ENCODE measurements at regions not wholly inside any gene's neighbourhood (a gene's known extent, or its start where the extent isn't known, plus 50 kb on each side); places are given as distances from the start of the nearest gene placed in this dataset.

DNA sequence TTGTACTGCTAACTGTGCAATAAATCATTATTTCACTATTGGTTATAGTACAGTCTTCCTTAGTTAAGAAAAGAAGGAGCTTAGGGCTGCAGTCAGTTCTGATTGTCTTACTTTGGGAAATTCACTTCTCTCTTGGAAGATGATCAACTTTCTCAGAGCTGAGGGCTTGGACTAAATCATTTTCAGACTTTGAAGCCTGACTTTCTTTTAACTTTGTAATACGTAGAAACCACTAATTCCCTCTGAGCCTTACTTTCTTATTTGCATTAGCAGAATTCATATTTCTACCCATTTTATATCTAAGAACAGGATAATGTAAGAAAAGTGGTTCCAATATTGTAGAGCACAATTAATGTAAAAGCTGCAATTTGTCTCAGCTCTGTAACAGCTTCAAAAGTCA lies 386.4 kb downstream of the TRIB2 start:
- no peak for DNase-seq

DNA sequence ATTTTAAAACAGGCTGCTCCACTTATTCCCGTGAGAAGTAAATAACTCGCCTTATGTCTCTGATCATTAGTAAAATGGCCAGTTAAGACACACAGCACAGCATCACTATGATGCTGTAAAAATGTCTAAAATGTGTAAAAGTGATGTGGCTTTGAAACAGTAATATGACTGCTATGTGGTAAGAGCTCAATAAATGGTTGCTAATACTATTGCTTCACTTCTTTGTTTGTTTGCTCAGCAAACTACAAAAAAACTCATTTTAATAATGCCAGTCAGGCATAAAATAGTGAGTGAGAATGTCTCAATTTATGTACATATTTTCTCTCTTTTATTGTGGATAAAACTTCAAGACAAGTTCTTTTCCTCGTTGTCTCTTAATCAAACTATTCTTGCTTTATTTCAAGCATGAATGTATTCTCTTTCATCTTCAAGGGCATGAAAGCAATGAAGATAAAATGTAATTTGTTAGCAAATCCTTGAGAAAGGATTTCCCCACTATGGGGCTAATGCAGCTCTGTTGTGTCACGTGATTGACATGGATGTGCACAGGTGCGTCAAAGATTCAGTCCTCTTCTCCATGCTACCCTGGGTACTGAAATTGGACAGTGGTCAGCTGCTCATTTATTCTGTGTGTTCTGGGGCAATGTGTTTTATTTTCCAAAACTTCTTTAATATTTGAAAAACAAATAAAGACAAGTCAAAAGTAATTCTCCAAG lies 387.2 kb downstream of the TRIB2 start:
- no peak for DNase-seq

DNA sequence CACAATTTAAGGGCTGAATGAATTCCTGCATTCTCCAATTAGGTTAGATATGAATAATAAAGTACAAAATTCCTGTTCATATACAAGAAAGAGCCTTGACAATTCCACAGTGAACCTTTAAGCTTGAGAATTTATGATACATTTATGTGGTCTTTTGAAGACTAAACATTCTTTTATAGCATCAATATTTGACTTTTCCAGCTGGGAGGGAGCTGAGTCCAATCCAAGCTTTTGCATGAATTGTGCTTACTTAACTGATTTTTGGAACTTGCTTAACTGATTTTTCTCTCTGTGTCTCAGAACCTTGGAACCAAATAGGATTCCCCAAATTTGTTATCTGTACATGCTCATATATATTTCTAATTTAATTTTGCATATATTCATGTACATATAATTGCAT lies 388.0 kb downstream of the TRIB2 start:
- DNase-seq: no peak

DNA sequence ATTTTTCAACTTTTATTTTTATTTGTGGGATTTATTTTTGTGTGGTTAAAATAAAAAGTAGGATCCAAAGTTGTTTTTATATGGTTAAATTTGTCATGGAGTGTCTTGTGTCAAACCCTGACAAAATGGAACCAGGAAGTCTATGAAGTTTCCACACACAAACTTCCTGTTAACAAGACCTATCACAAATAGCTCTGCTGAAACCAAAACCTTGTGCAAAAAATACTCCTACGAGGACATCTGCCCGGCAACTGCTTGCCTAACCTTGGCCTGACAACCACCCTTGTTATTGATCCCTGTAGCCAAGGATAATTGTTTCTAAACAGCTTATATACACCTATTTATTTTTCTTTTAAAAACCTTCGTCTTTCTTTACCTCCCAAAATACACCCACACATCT lies 389.6 kb downstream of the TRIB2 start:
- no peak for DNase-seq

DNA sequence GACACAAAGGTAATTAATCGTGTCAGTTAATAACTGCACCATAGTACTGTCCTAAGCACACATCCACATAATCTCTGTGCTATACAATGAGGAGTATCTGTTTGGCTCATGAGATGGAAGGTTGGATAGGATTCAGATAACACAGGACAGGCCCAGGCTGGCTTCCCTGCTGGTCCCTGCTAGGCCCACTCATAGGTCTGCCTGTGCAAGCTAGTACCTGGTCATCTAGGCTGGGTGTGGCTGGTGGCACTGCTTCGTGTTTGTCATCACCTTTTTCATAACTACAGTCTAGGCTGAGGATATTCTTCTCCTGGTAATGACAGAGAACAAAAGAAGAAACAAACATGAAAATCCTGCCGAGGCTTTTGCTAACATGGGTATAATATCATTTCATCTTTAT lies 392.8 kb downstream of the TRIB2 start:
- no peak for DNase-seq

DNA sequence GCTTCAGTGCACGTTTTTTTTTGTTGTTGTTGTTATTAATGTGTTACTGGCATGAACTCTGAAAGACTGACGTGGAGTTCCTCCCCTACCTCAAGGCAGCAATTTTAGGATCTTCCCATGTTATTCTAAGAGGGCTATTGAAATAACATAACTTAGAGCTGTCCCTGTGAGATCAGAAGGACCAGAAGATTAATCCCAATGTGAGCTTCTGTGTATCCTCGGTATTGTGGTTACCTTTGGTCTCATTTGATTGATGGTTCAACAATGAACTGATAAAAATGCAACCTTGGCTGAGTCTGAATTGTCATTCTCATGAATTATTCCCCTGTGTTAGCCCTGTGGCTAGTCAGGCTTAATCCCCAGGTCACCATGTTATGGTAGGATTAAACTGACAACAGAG lies 394.1 kb downstream of the TRIB2 start:
- no peak for DNase-seq

DNA sequence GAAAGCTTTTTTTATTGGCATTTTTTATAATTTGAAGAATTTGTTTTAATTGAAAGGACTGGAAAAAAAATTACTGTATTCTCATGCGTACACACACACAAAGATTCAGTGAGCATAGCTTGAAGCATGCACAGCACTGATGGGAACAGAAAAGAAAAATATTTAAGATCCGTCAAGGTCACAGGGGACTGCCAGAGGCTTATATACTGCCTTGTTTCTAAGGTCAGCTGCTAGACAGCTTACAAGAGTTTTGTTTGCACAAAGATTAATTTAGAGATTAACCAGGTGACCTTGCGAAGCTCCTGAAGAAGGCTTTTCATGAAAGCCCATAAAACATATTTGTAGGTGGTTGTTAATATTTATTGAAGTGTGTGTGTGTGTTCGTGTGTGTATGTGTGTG lies 396.3 kb downstream of the TRIB2 start:
- no peak for DNase-seq

DNA sequence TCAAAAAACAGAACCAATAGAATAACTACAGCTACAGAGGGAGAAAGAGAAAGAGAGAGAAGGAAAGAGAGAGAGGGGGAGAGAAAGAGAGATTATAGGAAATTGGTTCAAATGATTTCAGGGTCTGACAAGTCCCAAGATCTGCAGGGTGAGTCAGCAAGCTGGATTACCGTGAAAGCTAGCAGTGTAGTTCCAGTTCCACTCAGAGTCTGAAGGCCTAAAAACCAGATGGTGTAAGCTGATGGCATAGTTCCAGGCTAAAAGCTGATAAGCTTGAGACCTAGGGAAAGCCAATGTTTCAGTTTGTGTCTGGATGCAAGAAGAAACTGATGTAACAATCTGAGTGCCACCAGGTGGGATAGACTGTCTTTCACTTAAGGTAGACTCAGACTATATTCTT lies 397.7 kb downstream of the TRIB2 start:
- peak; percentile 1 for DNase-seq

DNA sequence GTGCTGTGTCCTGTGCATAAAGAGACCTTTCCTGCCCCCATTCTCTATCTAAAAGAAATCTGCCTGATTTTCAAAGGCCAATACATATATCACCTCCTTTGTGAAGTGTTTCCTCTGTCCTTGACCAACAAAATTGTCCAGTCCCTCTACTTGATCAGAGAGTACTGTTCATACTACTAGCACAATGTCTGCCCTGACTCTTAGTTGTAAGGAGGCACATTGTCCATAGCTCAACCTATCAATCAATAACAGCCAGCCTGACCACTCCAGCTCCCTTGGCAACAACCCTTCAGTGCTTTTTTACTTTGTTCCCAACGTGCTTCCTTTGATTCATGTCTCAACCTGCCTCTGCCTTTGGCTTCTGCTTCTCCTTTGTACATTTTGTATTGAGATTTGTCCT lies 398.9 kb downstream of the TRIB2 start:
- DNase-seq: no peak

DNA sequence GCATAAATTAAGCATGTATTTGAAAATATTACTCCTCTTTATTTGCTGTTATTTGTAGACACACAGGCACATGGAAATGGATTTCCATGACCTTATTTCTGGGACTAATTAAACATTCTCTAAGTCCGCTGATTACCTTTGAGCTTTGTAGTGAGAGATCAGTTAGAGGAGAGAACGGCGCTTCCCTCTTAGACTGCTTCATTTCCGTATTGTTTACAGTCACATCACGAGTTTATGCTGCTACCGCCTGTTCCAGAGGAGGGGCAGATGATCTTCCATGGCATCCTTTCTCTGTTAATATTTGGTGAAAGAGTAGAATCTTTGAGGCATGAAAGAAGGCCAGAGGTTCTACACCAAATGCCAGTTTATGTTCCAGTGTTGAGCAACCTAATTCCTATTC lies 404.4 kb downstream of the TRIB2 start:
- no peak for DNase-seq

DNA sequence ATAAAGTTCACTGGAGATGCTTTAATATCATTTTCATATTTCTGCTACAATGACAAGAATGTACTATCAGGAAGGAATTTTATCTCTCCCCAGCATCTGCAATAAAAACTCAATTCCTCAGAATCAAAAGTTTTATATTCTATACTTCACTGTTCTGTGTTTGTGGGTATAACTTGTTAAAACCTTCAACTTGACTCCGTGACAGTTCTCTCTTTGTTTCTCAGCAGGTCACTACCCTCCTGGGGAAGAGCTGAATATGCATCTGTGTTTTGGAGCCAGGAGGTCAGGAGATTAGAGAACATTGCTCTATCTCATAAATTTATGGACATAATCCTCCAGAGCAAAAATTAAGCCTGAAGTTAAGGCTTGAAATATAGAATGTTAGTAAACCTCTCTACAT lies 411.4 kb downstream of the TRIB2 start:
- no peak for DNase-seq

DNA sequence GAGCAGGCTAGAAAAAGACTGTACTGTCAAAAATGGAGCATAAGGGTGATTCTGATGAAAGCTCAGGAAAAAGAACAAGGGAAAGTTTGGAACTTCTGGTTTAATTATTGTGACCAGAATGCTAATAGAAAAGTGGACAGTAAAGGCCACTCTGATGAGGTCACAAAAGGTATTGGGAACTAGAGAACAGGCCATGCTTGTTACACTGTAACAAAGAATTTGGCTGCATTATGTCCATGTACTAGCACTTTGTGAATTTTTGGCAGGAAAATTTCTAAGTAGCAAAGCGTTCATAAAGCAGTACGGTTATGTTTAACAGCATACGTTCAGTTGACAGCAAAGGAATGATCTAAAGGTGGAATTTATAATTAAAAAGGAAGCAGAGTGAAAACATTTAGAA lies 418.6 kb downstream of the TRIB2 start:
- DNase-seq: no peak

DNA sequence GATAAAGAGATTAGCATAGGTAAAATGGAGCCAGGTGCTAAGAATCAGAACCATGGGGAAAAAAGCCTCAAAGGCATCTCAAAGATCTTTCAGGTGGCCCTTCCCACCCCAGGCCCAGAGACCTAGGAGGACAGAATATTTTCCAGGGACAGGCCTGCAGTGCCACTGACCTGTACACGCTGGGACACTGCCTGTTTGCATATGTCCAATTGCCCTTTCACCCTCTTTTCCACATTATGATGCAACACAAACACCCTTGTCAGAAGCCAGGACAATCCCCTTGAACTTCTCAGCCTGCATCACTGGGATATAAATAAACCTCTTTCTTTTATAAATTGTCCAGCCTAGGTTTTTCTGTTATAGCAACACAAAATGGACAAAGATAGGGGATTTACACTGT lies 419.1 kb downstream of the TRIB2 start:
- no peak for DNase-seq

DNA sequence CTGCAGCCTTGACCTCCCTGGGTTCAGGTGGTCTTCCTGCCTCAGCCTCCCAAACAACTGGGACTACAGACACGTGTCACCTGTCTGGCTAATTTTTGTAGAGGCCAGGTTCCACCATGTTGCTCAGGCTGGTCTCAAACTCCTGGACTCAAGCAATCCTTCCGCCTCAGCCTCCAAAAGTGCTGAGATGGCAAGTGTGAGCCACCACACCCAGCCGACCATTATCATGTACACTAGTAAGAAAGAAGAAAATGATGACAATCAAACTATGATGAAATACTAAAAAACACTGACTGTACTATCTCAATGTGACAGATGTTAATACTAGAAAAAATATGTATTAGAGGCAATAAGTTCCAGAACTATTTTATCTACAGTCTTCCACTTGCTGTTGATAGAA lies 420.9 kb downstream of the TRIB2 start:
- DNase-seq: no peak

DNA sequence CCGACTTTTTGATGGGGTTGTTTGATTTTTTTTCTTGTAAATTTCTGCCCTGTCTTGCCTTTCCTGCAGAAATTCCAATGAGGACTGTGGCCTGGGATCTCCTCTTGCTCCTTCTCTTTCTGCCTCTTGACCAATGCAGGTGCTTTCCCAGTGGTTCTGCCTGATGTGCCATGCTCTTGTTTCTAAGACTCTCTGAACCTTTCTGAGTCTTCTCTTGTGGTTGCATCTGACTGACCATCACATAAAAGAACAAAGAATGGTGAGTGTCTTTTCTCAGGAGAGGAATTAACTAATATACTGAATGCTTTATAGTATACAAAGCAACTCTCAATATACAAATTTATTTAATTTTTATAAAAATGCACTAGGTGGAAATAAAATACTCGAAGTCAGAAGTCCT lies 424.6 kb downstream of the TRIB2 start:
- DNase-seq: no peak

DNA sequence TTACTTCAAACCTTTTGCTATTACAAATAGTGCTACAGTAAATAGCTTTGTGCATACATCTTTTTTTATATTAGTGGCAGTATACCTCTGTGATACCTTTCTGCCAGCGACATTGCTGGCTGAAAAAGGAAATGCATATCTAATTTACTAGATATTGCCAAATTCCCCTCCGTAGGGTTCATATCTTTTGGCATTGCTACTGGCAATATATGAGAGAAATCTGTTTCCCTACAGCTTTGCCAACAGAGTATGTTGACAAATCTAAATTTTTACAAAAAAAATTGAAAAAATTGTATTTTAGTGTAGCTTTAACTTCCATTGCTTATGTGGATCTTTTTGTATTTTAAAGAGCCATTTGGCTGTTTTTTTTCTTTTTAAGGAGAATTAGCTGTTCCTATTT lies 426.7 kb downstream of the TRIB2 start:
- DNase-seq: no peak

DNA sequence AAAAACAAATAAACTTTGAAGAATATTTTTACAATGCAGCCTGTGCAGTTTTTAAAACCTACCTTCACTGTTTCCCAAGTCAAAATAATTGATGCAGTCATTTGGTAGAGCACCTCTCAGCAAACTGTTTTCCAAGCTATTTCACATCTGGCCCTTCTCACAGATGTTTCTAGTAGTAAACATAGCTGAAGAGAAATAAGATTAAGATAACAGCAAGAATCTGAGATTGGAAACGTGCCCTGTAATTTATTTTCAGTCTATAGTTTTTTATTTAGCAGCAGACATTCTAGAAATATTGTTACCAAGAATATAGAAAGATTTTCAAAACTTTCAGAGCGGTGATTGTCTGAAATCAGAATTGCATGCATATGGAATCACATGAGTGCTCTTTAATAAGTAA lies 440.2 kb downstream of the TRIB2 start:
- DNase-seq: no peak

DNA sequence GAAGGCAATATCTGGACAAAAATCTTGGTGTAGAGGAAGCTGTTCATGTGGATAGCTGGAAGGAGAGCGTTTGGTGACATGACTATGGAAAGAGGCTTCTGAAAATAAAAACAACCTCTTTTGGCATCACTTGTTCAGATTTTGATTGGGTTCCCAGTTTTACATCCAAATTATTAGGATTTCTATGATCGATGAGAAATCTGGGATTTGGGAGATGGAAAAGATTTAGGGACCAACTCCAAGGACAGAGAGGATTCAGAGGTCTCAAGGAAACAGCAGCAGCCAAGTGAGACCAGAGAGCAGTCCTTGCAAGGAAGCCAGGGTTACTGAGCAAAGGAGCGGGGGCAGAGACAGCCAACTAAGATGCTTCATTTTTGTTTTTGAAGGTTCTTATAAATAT lies 441.7 kb downstream of the TRIB2 start:
- no peak for DNase-seq

DNA sequence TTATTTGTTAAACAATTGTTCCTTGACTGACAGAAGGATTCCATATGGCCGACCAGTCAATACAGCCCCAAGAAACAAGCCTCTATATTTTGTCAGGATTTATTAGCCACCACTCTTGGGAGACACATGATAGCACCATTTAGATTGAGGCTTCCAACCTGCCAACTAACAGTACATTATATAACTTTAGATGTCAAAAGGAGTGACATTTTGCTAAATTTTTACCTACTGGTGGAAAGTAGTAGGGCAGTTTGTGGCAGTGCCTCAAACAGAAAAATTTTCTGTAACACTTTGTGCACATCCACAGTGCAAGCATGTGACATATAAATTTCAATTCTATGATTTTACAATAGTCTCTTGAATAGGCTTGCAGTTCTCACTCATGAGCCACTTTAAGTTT lies 464.0 kb downstream of the TRIB2 start:
- DNase-seq: no peak

DNA sequence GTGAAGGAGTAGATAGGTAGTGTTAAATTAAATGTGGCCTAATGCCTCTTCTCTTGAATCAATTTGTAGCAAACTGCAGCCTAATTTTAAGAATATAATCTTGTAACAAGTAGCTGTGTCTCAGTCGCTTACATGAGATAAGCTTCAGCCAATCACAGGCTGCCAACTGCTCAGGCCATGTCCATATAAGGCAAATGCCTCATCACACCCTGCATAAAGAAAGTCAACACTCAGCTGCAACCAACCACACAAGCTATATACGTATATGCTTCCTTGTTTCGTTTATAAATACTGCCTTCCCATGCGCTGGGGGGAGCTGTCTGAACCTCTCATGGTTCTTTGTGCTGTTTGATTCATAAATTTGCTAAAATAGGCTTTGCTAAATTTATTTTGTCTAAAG lies 476.3 kb downstream of the TRIB2 start:
- no peak for DNase-seq

DNA sequence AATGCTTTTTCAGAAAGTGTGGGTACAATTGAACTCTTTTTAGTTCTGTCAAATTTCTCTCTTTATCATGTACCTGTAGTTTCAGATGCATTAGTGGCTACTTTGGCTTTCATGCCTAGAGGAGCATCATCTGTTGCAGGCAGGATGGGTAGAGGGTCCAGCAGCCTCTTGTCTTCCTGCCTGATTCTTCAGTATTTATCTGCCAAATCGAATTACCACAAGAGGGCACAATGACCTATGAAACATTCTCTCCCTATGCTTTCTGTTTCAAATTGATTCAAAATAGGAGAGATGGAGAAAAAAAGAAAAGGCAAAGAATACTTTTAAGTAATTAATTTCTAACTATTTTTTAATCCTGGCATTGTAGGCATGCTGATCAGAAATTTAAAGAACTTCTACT lies 477.2 kb downstream of the TRIB2 start:
- peak; percentile 35 for DNase-seq

DNA sequence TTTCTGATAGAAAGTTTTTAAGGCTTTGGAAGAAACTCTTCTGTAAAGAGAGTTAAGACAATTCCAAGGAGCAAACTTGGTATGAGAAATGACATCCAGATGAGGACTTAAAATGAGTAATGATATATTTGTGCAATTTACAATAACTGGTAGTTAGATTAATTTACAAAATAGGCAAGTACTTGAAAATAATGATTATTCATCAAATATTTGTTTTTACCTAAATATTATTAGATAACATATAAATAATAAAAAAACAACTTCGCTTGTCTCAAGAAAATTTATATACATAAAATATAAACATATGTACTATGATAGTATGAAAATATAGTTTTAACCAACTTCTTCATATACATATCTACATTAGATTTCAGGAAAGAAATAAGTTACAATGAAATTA lies 478.5 kb downstream of the TRIB2 start:
- DNase-seq: no peak

DNA sequence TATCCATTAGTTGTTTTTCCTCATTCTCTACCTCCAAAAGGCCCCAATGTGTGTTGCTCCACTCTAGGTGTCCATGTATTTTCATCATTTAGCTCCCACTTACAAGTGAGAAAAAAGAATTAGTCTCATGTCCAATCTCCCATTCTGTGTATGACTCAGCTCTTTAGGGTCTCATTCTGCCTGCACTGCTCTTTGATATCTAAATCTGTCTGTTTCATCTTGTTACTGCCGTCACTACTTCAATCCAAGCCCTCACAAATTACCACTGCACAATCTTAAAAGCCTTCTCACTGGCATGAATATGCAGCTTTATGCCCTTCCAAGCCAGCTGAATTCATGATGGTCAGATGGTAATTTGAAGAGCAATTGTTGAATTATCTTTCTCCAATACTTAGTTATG lies 480.5 kb downstream of the TRIB2 start:
- no peak for DNase-seq

DNA sequence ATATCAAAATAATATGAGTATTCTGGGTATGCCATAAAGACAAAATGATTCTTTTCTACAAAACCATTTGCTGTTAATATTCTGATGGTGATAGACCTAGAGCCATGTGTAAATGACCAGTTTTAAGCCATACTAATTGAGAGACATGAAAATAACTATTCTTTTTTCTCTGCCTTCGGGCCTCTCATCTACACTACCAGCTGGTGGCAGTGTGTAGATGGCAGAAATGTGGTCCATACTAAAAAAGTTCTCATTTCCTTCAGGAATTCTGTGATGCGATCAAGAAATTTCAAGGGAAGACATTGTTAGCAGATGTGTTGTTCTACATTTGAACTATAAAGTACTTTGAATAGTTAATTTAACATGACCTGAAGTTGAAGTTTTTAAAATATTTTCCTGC lies 485.2 kb downstream of the TRIB2 start:
- DNase-seq: no peak

DNA sequence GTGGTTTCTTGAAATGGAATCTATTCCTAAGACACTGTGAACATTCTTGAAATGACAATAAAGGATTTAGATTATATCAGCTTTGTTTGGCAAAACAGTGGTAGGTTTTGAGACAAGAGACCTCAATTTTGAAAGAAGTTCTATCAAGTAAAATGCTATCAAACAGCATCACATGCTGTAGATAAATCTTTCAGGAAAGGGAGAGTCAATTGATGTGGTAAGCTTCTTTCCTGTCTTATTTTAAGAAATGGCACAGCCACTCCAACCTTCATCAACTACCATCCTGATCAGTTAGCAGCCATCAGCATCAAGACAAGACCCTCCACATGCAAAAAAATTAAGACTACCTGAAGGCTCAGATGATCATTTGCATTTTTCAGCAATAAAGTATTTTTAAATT lies 495.4 kb downstream of the TRIB2 start:
- no peak for DNase-seq
